Erythroblast (primary cell): ENCODE measurements at regions not wholly inside any gene's neighbourhood (a gene's known extent, or its start where the extent isn't known, plus 50 kb on each side); places are given as distances from the start of the nearest gene placed in this dataset.
"Not testable (repeated sequence)": the region's sequence is repeated elsewhere in the genome, so short reads cannot be mapped to it uniquely, and the experiment has no call there.

Experiments used
- DNase-seq, 2 experiments: peaks; one replicate each; lab custom pipeline; 2025; lab: John Stamatoyannopoulos, UW
- GATA1 ChIP-seq: IDR thresholded peaks from 2 replicates; pipeline ENCODE4 v1.6.1; 2011; ENCODE audit warnings: low read depth, mild to moderate bottlenecking, control low read depth, low read length, moderate library complexity
- POLR2A ChIP-seq: IDR thresholded peaks from 2 replicates; pipeline ENCODE4 v1.6.1; 2011; ENCODE audit warnings: mild to moderate bottlenecking, low read length

- DNase-seq = no peak
- TF ChIP-seq POLR2A = no peak
- TF ChIP-seq GATA1 = no peak
These were observed 151.3 kb upstream of the SERPINE2 start for GRCh38 chr2:224190234-224190935.

- TF ChIP-seq GATA1 (no peak), POLR2A (no peak)
- no peak for DNase-seq
These were observed 148.1 kb upstream of the SERPINE2 start for GRCh38 chr2:224187220-224187619.

- no peak for DNase-seq
- TF ChIP-seq GATA1 (no peak), POLR2A (no peak)
These were observed 146.0 kb upstream of the SERPINE2 start for GRCh38 chr2:224185023-224185601.

- no peak for TF ChIP-seq POLR2A
- TF ChIP-seq GATA1 = no peak
- DNase-seq = no peak
These were observed 144.0 kb upstream of the SERPINE2 start for GRCh38 chr2:224183086-224183485.

GRCh38 chr2:224182498-224182897 is 143.4 kb upstream of the SERPINE2 start:
- no peak for DNase-seq
- TF ChIP-seq POLR2A (no peak), GATA1 (no peak)

- no peak for DNase-seq
- TF ChIP-seq GATA1 = no peak
- TF ChIP-seq POLR2A = no peak
These were observed 142.6 kb upstream of the SERPINE2 start for GRCh38 chr2:224181534-224182155.

- TF ChIP-seq POLR2A = no peak
- TF ChIP-seq GATA1 = no peak
- no peak for DNase-seq
These were observed 141.7 kb upstream of the SERPINE2 start for GRCh38 chr2:224180810-224181209.

GRCh38 chr2:224178056-224178455 is 139.0 kb upstream of the SERPINE2 start:
- TF ChIP-seq POLR2A (no peak), GATA1 (no peak)
- DNase-seq = no peak

- TF ChIP-seq POLR2A = no peak
- TF ChIP-seq GATA1 = no peak
- DNase-seq = no peak
These were observed 136.5 kb upstream of the SERPINE2 start for GRCh38 chr2:224175538-224175937.

GRCh38 chr2:224174990-224175389 is 135.9 kb upstream of the SERPINE2 start:
- TF ChIP-seq GATA1 (no peak), POLR2A (no peak)
- no peak for DNase-seq

GRCh38 chr2:224174521-224174920 is 135.4 kb upstream of the SERPINE2 start:
- TF ChIP-seq GATA1 (no peak), POLR2A (no peak)
- no peak for DNase-seq

- TF ChIP-seq POLR2A (no peak), GATA1 (no peak)
These were observed 134.8 kb upstream of the SERPINE2 start for GRCh38 chr2:224173933-224174332.

GRCh38 chr2:224173210-224173609 is 134.1 kb upstream of the SERPINE2 start:
- no peak for DNase-seq
- no peak for TF ChIP-seq POLR2A
- TF ChIP-seq GATA1 = no peak

More at GRCh38 chr2:224173933-224174332, 134.8 kb upstream of the SERPINE2 start:
- no peak for DNase-seq

GRCh38 chr2:224171226-224171625 is 132.1 kb upstream of the SERPINE2 start:
- TF ChIP-seq GATA1 (no peak), POLR2A (no peak)

GRCh38 chr2:224169847-224170246 is 130.8 kb upstream of the SERPINE2 start:
- TF ChIP-seq POLR2A (no peak), GATA1 (no peak)
- no peak for DNase-seq

More at GRCh38 chr2:224171226-224171625, 132.1 kb upstream of the SERPINE2 start:
- DNase-seq = no peak

GRCh38 chr2:224167781-224168180 is 128.7 kb upstream of the SERPINE2 start:
- not testable (repeated sequence) for DNase-seq
